CD4-positive, alpha-beta T cell (primary cell): ENCODE measurements at regions not wholly inside any gene's neighbourhood (a gene's known extent, or its start where the extent isn't known, plus 50 kb on each side); places are given as distances from the start of the nearest gene placed in this dataset.

ENCODE experiments used
- ATAC-seq: fragments of 200-7000 bp; cut with Tn5 transposase; one replicate; pipeline ENCODE4 v1.10.0; 2022; ENCODE audit warnings: mild to moderate bottlenecking; ENCODE audit not compliant: poor library complexity
- CTCF ChIA-PET: fragments of 350-600 bp; sonication (Branson Sonifier 250); formaldehyde crosslinking; loops from one replicate; lab custom pipeline; 2021; ENCODE audit warnings: antibody characterized with exemption, inconsistent platforms; lab: Charles Lee
- POLR2A ChIA-PET: fragments of 350-600 bp; sonication (Branson Sonifier 250); formaldehyde crosslinking; loops from one replicate; lab custom pipeline; 2021; ENCODE audit warnings: antibody characterized with exemption, inconsistent platforms; lab: Charles Lee
- DNase-seq, 14 experiments: peaks; one replicate each; pipeline ENCODE4 v3.0.0-alpha.2; 2013 to 2020; ENCODE audit warnings: mixed read lengths in 2 of 14
- H3K27ac ChIP-seq, 2 donors: one replicate each; pipeline versions ENCODE4 v1.5.1 to v1.7.0; 2013; ENCODE audit warnings: low read length in 2 of 2, low read depth in 1 of 2, mild to moderate bottlenecking in 1 of 2
- H3K27me3 ChIP-seq, 2 experiments: 1 replicate in 1 of 2; 2 replicates in 1 of 2; pipeline versions ENCODE4 v1.6.1 to v1.7.0; 2013; ENCODE audit warnings: low read length in 2 of 2, control low read depth in 1 of 2, mild to moderate bottlenecking in 1 of 2, moderate library complexity in 1 of 2; ENCODE audit not compliant: insufficient read depth in 2 of 2, control insufficient read depth in 1 of 2
- H3K36me3 ChIP-seq: one replicate; pipeline ENCODE4 v1.6.1; 2013; ENCODE audit warnings: low read length, control low read depth; ENCODE audit not compliant: insufficient read depth
- H3K4me1 ChIP-seq: one replicate; pipeline ENCODE4 v1.6.1; 2013; ENCODE audit warnings: low read length, control low read depth; ENCODE audit not compliant: insufficient read depth
- H3K4me3 ChIP-seq: one replicate; pipeline ENCODE4 v1.5.1; 2013; ENCODE audit warnings: mild to moderate bottlenecking, low read length, moderate library complexity
- H3K9me3 ChIP-seq, 2 experiments: 1 replicate in 1 of 2; 2 replicates in 1 of 2; pipeline versions ENCODE4 v1.6.1 to v1.7.0; 2013; ENCODE audit warnings: low read length in 2 of 2, mild to moderate bottlenecking in 2 of 2, control low read depth in 1 of 2, moderate library complexity in 1 of 2; ENCODE audit not compliant: control insufficient read depth in 1 of 2, insufficient read depth in 1 of 2
- H3K27ac Mint-ChIP-seq: one replicate; pipeline ENCODE4 v1.8.0; 2020; ENCODE audit warnings: mixed read lengths
- H3K27me3 Mint-ChIP-seq: one replicate; pipeline ENCODE4 v1.8.0; 2021; ENCODE audit warnings: mixed read lengths
- H3K36me3 Mint-ChIP-seq: one replicate; pipeline ENCODE4 v1.8.0; 2021; ENCODE audit warnings: low read depth, mixed read lengths
- H3K4me1 Mint-ChIP-seq: one replicate; pipeline ENCODE4 v1.8.0; 2021; ENCODE audit warnings: low read depth, mixed read lengths
- H3K4me3 Mint-ChIP-seq: one replicate; pipeline ENCODE4 v1.8.0; 2020; ENCODE audit warnings: mild to moderate bottlenecking, mixed read lengths
- H3K9me3 Mint-ChIP-seq: one replicate; pipeline ENCODE4 v1.8.0; 2020; ENCODE audit warnings: mixed read lengths
- CTCF ChIP-seq: fragments of 200-600 bp; IDR thresholded peaks from one replicate; pipeline ENCODE4 v1.8.0; 2022; ENCODE audit warnings: antibody characterized with exemption, mild to moderate bottlenecking
- intact Hi-C, 2 experiments: fragments of 100-400 bp; cut with DNase I in 1 of 2; cut with micrococcal nuclease in 1 of 2; formaldehyde crosslinking; loops; one replicate each; pipeline versions ENCODE4 v1.15.1 to v1.9.0; 2023 to 2025; cut with DNase I, micrococcal nuclease

GRCh38 chr3:31390466-31390865 lies 142.3 kb upstream of the STT3B start:
- no peak overlapping the region for H3K27ac ChIP-seq
- peaks cover 0 to 4% of the 10 kb centered on the region in 2 experiments for H3K9me3 ChIP-seq
- peaks cover 7% of the 10 kb centered on the region for H3K4me1 ChIP-seq
- H3K36me3 ChIP-seq = no peaks in the 10 kb centered on the region
- Mint-ChIP-seq H3K36me3 (no peaks in the 10 kb centered on the region), H3K9me3 (peaks cover 7% of the 10 kb centered on the region), H3K4me1 (peaks cover 13% of the 10 kb centered on the region), H3K27me3 (no peaks in the 10 kb centered on the region), H3K27ac (no peak overlapping the region), H3K4me3 (no peak overlapping the region)
- POLR2A ChIA-PET = no interaction called here
- DNase-seq (no peak), ATAC-seq (no peak)
- intact Hi-C loops = no loop called here
- no peak overlapping the region for H3K4me3 ChIP-seq
- no peak for TF ChIP-seq CTCF
- no peaks in the 10 kb centered on the region for H3K27me3 ChIP-seq
- CTCF ChIA-PET = no interaction called here

- H3K9me3 ChIP-seq = peaks cover 0 to 4% of the 10 kb centered on the region in 2 experiments
- DNase-seq (no peak), ATAC-seq (no peak)
- H3K4me3 Mint-ChIP-seq = no peak overlapping the region
- H3K4me1 ChIP-seq = peaks cover 7% of the 10 kb centered on the region
- no peaks in the 10 kb centered on the region for H3K27me3 Mint-ChIP-seq
- no peak overlapping the region for H3K27ac ChIP-seq
- intact Hi-C loops = no loop called here
- TF ChIP-seq CTCF = no peak
- H3K9me3 Mint-ChIP-seq = peaks cover 7% of the 10 kb centered on the region
- H3K27ac Mint-ChIP-seq = no peak overlapping the region
- H3K4me3 ChIP-seq = no peak overlapping the region
- CTCF ChIA-PET = no interaction called here
- POLR2A ChIA-PET = no interaction called here
- no peaks in the 10 kb centered on the region for H3K36me3 ChIP-seq
- H3K4me1 Mint-ChIP-seq = peaks cover 13% of the 10 kb centered on the region
- H3K27me3 ChIP-seq = no peaks in the 10 kb centered on the region
- H3K36me3 Mint-ChIP-seq = no peaks in the 10 kb centered on the region
Observed at GRCh38 chr3:31391150-31391549, 141.6 kb upstream of the STT3B start.

- Mint-ChIP-seq H3K36me3 (no peaks in the 10 kb centered on the region), H3K4me1 (peaks cover 13% of the 10 kb centered on the region), H3K9me3 (no peaks in the 10 kb centered on the region), H3K27me3 (no peaks in the 10 kb centered on the region), H3K27ac (no peak overlapping the region), H3K4me3 (no peak overlapping the region)
- Histone ChIP-seq H3K27me3 (no peaks in the 10 kb centered on the region), H3K4me1 (peaks cover 7% of the 10 kb centered on the region), H3K27ac (no peak overlapping the region), H3K36me3 (no peaks in the 10 kb centered on the region), H3K9me3 (no peaks in the 10 kb centered on the region), H3K4me3 (no peak overlapping the region)
- no peak for TF ChIP-seq CTCF
- no peak for DNase-seq
- no peak for ATAC-seq
- CTCF ChIA-PET = no interaction called here
- intact Hi-C loops = no loop called here
- POLR2A ChIA-PET = interaction anchor here (1.4 kb wide), 1 partner anchor 139 kb away, joined by 7 read pairs; the partner anchor contains the start of gene STT3B
Observed at GRCh38 chr3:31392568-31392967, 140.2 kb upstream of the STT3B start.
